ENCODE measurements at regions not wholly inside any gene's neighbourhood (a gene's known extent, or its start where the extent isn't known, plus 50 kb on each side); places are given as distances from the start of the nearest gene placed in this dataset.
"Not testable (repeated sequence)": the region's sequence is repeated elsewhere in the genome, so short reads cannot be mapped to it uniquely, and the experiment has no call there.

- no peaks in the 10 kb centered on the region for H3K4me1 Mint-ChIP-seq (ENCODE audit: low read depth, unreplicated experiment)
- H3K9me3 Mint-ChIP-seq (ENCODE audit: unreplicated experiment), result no peaks in the 10 kb centered on the region
- H3K36me3 Mint-ChIP-seq (ENCODE audit: unreplicated experiment), result no peaks in the 10 kb centered on the region
- no peak for DNase-seq
- no peak overlapping the region for H3K4me3 Mint-ChIP-seq (ENCODE audit: unreplicated experiment)
- no peaks in the 10 kb centered on the region for H3K27me3 Mint-ChIP-seq (ENCODE audit: unreplicated experiment)
- H3K27ac Mint-ChIP-seq (ENCODE audit: unreplicated experiment), result no peak overlapping the region
- TF ChIP-seq CTCF (IDR thresholded peaks at IDR 0.05; ENCODE audit: partially characterized antibody, unreplicated experiment), result no peak
Observed at GRCh38 chr5:92051741-92052140, 668.6 kb upstream of the ARRDC3 start.

GRCh38 chr5:92050970-92051369 lies 667.9 kb upstream of the ARRDC3 start:
- no peak for DNase-seq
- Mint-ChIP-seq H3K9me3 (ENCODE audit: unreplicated experiment) (no peaks in the 10 kb centered on the region), H3K4me1 (ENCODE audit: low read depth, unreplicated experiment) (no peaks in the 10 kb centered on the region), H3K4me3 (ENCODE audit: unreplicated experiment) (no peak overlapping the region), H3K27ac (ENCODE audit: unreplicated experiment) (no peak overlapping the region), H3K27me3 (ENCODE audit: unreplicated experiment) (no peaks in the 10 kb centered on the region), H3K36me3 (ENCODE audit: unreplicated experiment) (no peaks in the 10 kb centered on the region)
- TF ChIP-seq CTCF (IDR thresholded peaks at IDR 0.05; ENCODE audit: partially characterized antibody, unreplicated experiment), result no peak

- Mint-ChIP-seq H3K36me3 (ENCODE audit: unreplicated experiment) (no peaks in the 10 kb centered on the region), H3K27ac (ENCODE audit: unreplicated experiment) (no peak overlapping the region), H3K9me3 (ENCODE audit: unreplicated experiment) (no peaks in the 10 kb centered on the region), H3K4me1 (ENCODE audit: low read depth, unreplicated experiment) (no peaks in the 10 kb centered on the region), H3K4me3 (ENCODE audit: unreplicated experiment) (no peak overlapping the region), H3K27me3 (ENCODE audit: unreplicated experiment) (no peaks in the 10 kb centered on the region)
- TF ChIP-seq CTCF (IDR thresholded peaks at IDR 0.05; ENCODE audit: partially characterized antibody, unreplicated experiment), result no peak
- DNase-seq, result no peak
Observed at GRCh38 chr5:92041911-92042660, 659.0 kb upstream of the ARRDC3 start.

- no peak overlapping the region for H3K4me3 Mint-ChIP-seq (ENCODE audit: unreplicated experiment)
- H3K27me3 Mint-ChIP-seq (ENCODE audit: unreplicated experiment), result no peaks in the 10 kb centered on the region
- no peaks in the 10 kb centered on the region for H3K36me3 Mint-ChIP-seq (ENCODE audit: unreplicated experiment)
- H3K4me1 Mint-ChIP-seq (ENCODE audit: low read depth, unreplicated experiment), result no peaks in the 10 kb centered on the region
- no peak overlapping the region for H3K27ac Mint-ChIP-seq (ENCODE audit: unreplicated experiment)
- no peak for DNase-seq
- H3K9me3 Mint-ChIP-seq (ENCODE audit: unreplicated experiment), result no peaks in the 10 kb centered on the region
- no peak for TF ChIP-seq CTCF (IDR thresholded peaks at IDR 0.05; ENCODE audit: partially characterized antibody, unreplicated experiment)
Observed at GRCh38 chr5:92041206-92041605, 658.1 kb upstream of the ARRDC3 start.

GRCh38 chr5:92029792-92030191 lies 646.7 kb upstream of the ARRDC3 start:
- not testable (repeated sequence) for H3K27me3 Mint-ChIP-seq (ENCODE audit: unreplicated experiment); H3K4me3 Mint-ChIP-seq (ENCODE audit: unreplicated experiment); H3K36me3 Mint-ChIP-seq (ENCODE audit: unreplicated experiment); H3K4me1 Mint-ChIP-seq (ENCODE audit: low read depth, unreplicated experiment); H3K9me3 Mint-ChIP-seq (ENCODE audit: unreplicated experiment); DNase-seq; H3K27ac Mint-ChIP-seq (ENCODE audit: unreplicated experiment)

Data from glutamatergic neuron (in vitro differentiated cells).